ENCODE measurements at regions not wholly inside any gene's neighbourhood (a gene's known extent, or its start where the extent isn't known, plus 50 kb on each side); places are given as distances from the start of the nearest gene placed in this dataset.

DNA sequence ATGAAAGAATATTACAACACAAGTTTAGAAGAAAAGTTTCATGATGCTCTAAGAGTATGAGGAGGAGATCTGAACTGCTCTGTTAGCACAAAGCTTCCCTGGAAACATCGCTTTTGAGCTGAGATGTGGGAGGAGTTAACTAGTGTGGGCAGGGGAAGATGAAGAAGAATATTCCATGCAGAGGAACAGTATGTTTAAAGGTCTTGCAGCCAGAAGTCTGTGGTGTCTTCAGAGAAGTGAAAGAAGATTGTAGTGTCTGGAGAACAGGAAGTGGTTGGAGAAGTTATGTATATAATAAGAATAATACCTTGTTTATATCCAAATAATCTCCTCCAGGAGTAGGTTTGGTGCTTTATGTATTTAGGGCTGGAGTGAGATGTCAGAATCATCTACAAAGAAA lies 406.7 kb downstream of the MAN2A1 start:
- no peak overlapping the region; the same call in 1 of the 2 replicates for H3K4me2 ChIP-seq
- no peak overlapping the region for H3K4me3 ChIP-seq (IDR thresholded peaks at IDR 0.05; ENCODE audit: insufficient read depth, low read depth, low read length)
- no peaks in the 10 kb centered on the region for H3K79me2 ChIP-seq (ENCODE audit: insufficient read depth, low read depth)
- no peak overlapping the region for H3K9ac ChIP-seq
- no peaks in the 10 kb centered on the region for H3K36me3 ChIP-seq (ENCODE audit: insufficient read depth)
- no peaks in the 10 kb centered on the region for H3K27me3 ChIP-seq (ENCODE audit: insufficient read depth, low read depth)
- TF ChIP-seq, protein P1, sequence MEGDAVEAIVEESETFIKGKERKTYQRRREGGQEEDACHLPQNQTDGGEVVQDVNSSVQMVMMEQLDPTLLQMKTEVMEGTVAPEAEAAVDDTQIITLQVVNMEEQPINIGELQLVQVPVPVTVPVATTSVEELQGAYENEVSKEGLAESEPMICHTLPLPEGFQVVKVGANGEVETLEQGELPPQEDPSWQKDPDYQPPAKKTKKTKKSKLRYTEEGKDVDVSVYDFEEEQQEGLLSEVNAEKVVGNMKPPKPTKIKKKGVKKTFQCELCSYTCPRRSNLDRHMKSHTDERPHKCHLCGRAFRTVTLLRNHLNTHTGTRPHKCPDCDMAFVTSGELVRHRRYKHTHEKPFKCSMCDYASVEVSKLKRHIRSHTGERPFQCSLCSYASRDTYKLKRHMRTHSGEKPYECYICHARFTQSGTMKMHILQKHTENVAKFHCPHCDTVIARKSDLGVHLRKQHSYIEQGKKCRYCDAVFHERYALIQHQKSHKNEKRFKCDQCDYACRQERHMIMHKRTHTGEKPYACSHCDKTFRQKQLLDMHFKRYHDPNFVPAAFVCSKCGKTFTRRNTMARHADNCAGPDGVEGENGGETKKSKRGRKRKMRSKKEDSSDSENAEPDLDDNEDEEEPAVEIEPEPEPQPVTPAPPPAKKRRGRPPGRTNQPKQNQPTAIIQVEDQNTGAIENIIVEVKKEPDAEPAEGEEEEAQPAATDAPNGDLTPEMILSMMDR (conservative IDR thresholded peaks at IDR 0.05; ENCODE audit: low read depth, low read length) = no peak
- H4K20me1 ChIP-seq (ENCODE audit: insufficient read depth) = no peaks in the 10 kb centered on the region
- H3K27ac ChIP-seq = no peak overlapping the region
- peaks cover 20% of the 10 kb centered on the region for H3K4me1 ChIP-seq (ENCODE audit: low read depth, poor library complexity, severe bottlenecking)
- H2AFZ ChIP-seq (ENCODE audit: low read depth) = no peak overlapping the region

- Histone ChIP-seq H2AFZ (ENCODE audit: low read depth) (no peak overlapping the region), H3K4me2 (no peak overlapping the region), H3K4me3 (IDR thresholded peaks at IDR 0.05; ENCODE audit: insufficient read depth, low read depth, low read length) (no peak overlapping the region), H3K27ac (no peak overlapping the region), H3K79me2 (ENCODE audit: insufficient read depth, low read depth) (no peaks in the 10 kb centered on the region), H4K20me1 (ENCODE audit: insufficient read depth) (no peaks in the 10 kb centered on the region), H3K9ac (no peak overlapping the region), H3K36me3 (ENCODE audit: insufficient read depth) (no peaks in the 10 kb centered on the region), H3K4me1 (ENCODE audit: low read depth, poor library complexity, severe bottlenecking) (peaks cover 13% of the 10 kb centered on the region), H3K27me3 (ENCODE audit: insufficient read depth, low read depth) (no peaks in the 10 kb centered on the region)
- TF ChIP-seq, protein P1 (conservative IDR thresholded peaks at IDR 0.05; ENCODE audit: low read depth, low read length) = no peak
Measured at GRCh38 chr5:110099572-110099971, 409.8 kb downstream of the MAN2A1 start.

- H3K79me2 ChIP-seq (ENCODE audit: insufficient read depth, low read depth) = no peaks in the 10 kb centered on the region
- no peaks in the 10 kb centered on the region for H3K36me3 ChIP-seq (ENCODE audit: insufficient read depth)
- no peak overlapping the region for H3K4me3 ChIP-seq (IDR thresholded peaks at IDR 0.05; ENCODE audit: insufficient read depth, low read depth, low read length)
- H3K27me3 ChIP-seq (ENCODE audit: insufficient read depth, low read depth) = no peaks in the 10 kb centered on the region
- H3K4me2 ChIP-seq = no peak overlapping the region
- H3K4me1 ChIP-seq (ENCODE audit: low read depth, poor library complexity, severe bottlenecking) = no peaks in the 10 kb centered on the region
- no peak overlapping the region for H3K27ac ChIP-seq
- no peak overlapping the region for H2AFZ ChIP-seq (ENCODE audit: low read depth)
- no peak overlapping the region for H3K9ac ChIP-seq
- TF ChIP-seq, protein P1 (conservative IDR thresholded peaks at IDR 0.05; ENCODE audit: low read depth, low read length) = no peak
- H4K20me1 ChIP-seq (ENCODE audit: insufficient read depth) = no peaks in the 10 kb centered on the region
Measured at GRCh38 chr5:110103081-110103480, 413.4 kb downstream of the MAN2A1 start.

DNA sequence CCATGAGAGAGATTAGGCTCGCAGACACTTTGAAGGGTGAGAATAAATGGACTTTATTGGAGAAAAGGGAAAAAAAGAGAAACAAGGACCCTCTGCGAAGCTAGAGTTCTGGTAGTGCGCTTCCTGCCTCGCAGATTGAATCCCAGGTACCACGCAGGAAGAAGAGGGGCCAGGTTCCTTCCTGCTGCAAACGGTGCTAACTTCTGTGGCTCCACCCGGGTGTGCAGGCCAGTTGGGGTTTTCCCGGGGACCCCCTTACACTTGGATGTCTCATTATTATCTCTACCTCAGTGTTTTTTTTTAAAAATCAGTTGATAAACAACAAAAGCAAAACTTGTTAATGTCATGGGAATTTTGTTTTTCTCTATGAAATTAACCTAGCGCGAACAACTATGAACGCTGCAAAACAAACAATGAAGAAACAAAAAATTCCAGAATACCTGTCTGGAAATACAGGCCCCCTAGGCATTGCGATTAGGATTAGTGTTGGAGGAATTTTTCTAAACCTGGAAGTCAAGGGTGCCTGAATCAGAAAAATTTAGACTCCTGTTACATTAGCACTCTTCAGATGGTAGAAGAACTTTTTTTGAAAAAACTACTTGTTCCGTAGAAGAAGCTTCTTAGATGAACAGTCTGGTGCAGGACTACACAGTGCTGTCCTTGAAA lies 414.5 kb downstream of the MAN2A1 start:
- Histone ChIP-seq H3K4me1 (ENCODE audit: low read depth, poor library complexity, severe bottlenecking) (no peaks in the 10 kb centered on the region), H3K36me3 (ENCODE audit: insufficient read depth) (no peaks in the 10 kb centered on the region), H4K20me1 (ENCODE audit: insufficient read depth) (no peaks in the 10 kb centered on the region), H3K9ac (no peak overlapping the region), H3K27ac (no peak overlapping the region), H2AFZ (ENCODE audit: low read depth) (no peak overlapping the region), H3K79me2 (ENCODE audit: insufficient read depth, low read depth) (no peaks in the 10 kb centered on the region), H3K4me2 (no peak overlapping the region), H3K27me3 (ENCODE audit: insufficient read depth, low read depth) (no peaks in the 10 kb centered on the region), H3K4me3 (IDR thresholded peaks at IDR 0.05; ENCODE audit: insufficient read depth, low read depth, low read length) (no peak overlapping the region)
- TF ChIP-seq, protein P1 (conservative IDR thresholded peaks at IDR 0.05; ENCODE audit: low read depth, low read length) = no peak

Measured in KMS-11 (cell line).